IPS-20b (cell line): ENCODE measurements at regions not wholly inside any gene's neighbourhood (a gene's known extent, or its start where the extent isn't known, plus 50 kb on each side); places are given as distances from the start of the nearest gene placed in this dataset.
"Not testable (repeated sequence)": the region's sequence is repeated elsewhere in the genome, so short reads cannot be mapped to it uniquely, and the experiment has no call there.

Experiments used
- H3K27ac ChIP-seq: one replicate; pipeline ENCODE4 v1.5.1; 2013; ENCODE audit warnings: low read length
- H3K27me3 ChIP-seq: 2 replicates; pipeline ENCODE4 v1.6.1; 2013; ENCODE audit warnings: mild to moderate bottlenecking, low read length, inconsistent platforms; ENCODE audit not compliant: insufficient read depth
- H3K36me3 ChIP-seq: 2 replicates; pipeline ENCODE4 v1.6.1; 2013; ENCODE audit warnings: low read depth, mild to moderate bottlenecking, inconsistent platforms, low read length, moderate library complexity; ENCODE audit not compliant: insufficient read depth
- H3K4me1 ChIP-seq: 2 replicates; pipeline ENCODE4 v1.6.1; 2013; ENCODE audit warnings: mild to moderate bottlenecking, control low read depth, inconsistent platforms, low read length, moderate library complexity; ENCODE audit not compliant: insufficient read depth
- H3K4me3 ChIP-seq: 2 replicates; pipeline ENCODE4 v1.5.1; 2013; ENCODE audit warnings: mild to moderate bottlenecking, low read length, inconsistent platforms
- H3K9ac ChIP-seq: 2 replicates; pipeline ENCODE4 v1.6.1; 2013; ENCODE audit warnings: low read depth, mild to moderate bottlenecking, inconsistent platforms, low read length, moderate library complexity
- H3K9me3 ChIP-seq: 2 replicates; pipeline ENCODE4 v1.6.1; 2013; ENCODE audit warnings: mild to moderate bottlenecking, low read depth, low read length, inconsistent platforms; ENCODE audit not compliant: insufficient read depth

GRCh38 chr1:189623336-189623735, 854.3 kb downstream of the BRINP3 start:
- Histone ChIP-seq H3K9ac (no peak overlapping the region), H3K9me3 (no peaks in the 10 kb centered on the region), H3K4me1 (no peaks in the 10 kb centered on the region), H3K36me3 (no peaks in the 10 kb centered on the region), H3K4me3 (no peak overlapping the region), H3K27ac (no peak overlapping the region), H3K27me3 (no peaks in the 10 kb centered on the region)

DNA sequence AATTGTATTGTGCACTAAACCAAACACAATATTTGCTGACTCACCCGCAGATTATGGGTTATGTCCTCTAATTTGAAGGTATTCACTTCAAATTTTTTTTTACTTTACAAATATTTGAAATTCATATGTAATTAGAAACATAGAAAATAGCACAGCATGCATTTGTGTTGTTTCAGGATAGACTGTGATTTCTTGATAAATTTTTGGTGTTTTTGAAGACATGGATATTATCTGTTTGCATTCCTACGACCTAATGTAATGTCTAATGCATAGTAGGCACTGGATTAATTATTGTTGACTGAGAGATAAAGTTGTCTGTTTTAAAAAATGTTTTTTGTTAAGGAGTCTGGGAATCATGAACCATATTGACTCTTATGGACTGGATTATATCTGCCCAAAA, 850.2 kb downstream of the BRINP3 start:
- no peak overlapping the region for H3K9ac ChIP-seq
- H3K4me1 ChIP-seq = no peaks in the 10 kb centered on the region
- no peaks in the 10 kb centered on the region for H3K9me3 ChIP-seq
- no peaks in the 10 kb centered on the region for H3K27me3 ChIP-seq
- H3K27ac ChIP-seq = no peak overlapping the region
- H3K36me3 ChIP-seq = no peaks in the 10 kb centered on the region
- no peak overlapping the region for H3K4me3 ChIP-seq

- Histone ChIP-seq H3K27me3 (no peaks in the 10 kb centered on the region), H3K36me3 (no peaks in the 10 kb centered on the region), H3K9ac (no peak overlapping the region), H3K4me1 (no peaks in the 10 kb centered on the region), H3K4me3 (no peak overlapping the region), H3K9me3 (no peaks in the 10 kb centered on the region), H3K27ac (no peak overlapping the region)
Observed at GRCh38 chr1:189628857-189629256, 848.8 kb downstream of the BRINP3 start.

DNA sequence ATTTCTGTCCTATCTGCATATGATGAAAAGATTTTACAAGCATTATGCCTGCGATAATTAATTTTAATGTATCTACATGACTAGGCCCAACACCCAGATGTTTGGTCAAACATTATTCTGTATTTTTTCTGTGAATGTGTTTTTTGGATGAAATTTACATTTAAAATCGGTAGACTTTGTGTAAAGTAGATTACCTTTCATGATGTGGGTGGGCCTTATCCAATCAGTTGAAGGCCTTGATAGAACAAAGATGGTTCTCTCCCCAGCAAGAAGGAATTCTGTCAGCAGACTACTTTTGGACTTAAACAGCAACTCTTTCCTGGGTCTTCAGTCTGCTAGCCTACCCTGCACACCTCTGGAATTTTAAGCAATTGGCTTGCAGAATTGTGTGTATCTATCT, 844.0 kb downstream of the BRINP3 start:
- Histone ChIP-seq H3K9ac (no peak overlapping the region), H3K9me3 (no peaks in the 10 kb centered on the region), H3K4me1 (no peaks in the 10 kb centered on the region), H3K36me3 (no peaks in the 10 kb centered on the region), H3K27ac (no peak overlapping the region), H3K27me3 (no peaks in the 10 kb centered on the region), H3K4me3 (no peak overlapping the region)

- Histone ChIP-seq H3K4me3 (no peak overlapping the region), H3K27ac (no peak overlapping the region), H3K9me3 (no peaks in the 10 kb centered on the region)
Observed at GRCh38 chr1:189637041-189637440, 840.6 kb downstream of the BRINP3 start.

DNA sequence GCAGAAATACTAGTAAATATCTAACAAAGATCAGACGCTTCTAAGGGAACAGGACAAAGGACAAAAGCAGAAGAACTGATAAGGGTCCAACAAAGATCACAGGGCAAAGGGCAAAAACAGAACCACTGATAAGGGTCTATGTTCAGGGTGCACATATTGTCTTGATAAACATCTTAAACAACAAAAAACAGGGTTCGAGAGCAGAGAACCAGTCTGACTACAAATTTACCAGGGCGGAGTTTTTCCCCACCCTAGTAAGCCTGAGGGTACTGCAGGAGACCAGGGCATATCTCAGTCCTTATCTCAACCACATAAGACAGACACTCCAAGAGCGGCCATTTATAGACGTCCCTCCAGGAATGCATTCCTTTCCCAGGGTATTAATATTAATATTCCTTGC, 833.5 kb downstream of the BRINP3 start:
- not testable (repeated sequence) for H3K27me3 ChIP-seq, H3K4me3 ChIP-seq, H3K9ac ChIP-seq, H3K9me3 ChIP-seq, H3K4me1 ChIP-seq, H3K27ac ChIP-seq, H3K36me3 ChIP-seq

More at GRCh38 chr1:189637041-189637440, 840.6 kb downstream of the BRINP3 start:
- no peaks in the 10 kb centered on the region for H3K36me3 ChIP-seq
- H3K4me1 ChIP-seq = no peaks in the 10 kb centered on the region
- H3K9ac ChIP-seq = no peak overlapping the region
- no peaks in the 10 kb centered on the region for H3K27me3 ChIP-seq

DNA sequence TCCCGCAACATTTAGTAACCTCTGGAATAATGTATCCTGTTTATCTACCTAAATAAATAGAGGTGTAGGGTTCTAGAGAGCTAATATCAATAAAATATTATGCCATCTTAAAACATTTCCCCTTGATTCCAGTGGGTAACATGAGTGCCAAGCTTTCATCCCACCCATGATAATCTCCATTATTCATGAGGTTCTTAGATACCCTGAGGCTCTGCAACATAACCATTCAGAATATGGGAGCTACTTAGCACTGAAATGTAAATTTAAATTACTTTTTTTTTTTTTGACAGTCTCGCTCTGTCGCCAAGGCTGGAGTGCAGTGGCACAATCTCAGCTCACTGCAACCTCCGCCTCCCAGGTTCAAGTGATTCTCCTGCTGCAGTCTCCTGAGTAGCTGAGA, 832.7 kb downstream of the BRINP3 start:
- Histone ChIP-seq H3K4me1 (no peaks in the 10 kb centered on the region), H3K27me3 (no peaks in the 10 kb centered on the region), H3K4me3 (no peak overlapping the region), H3K9me3 (no peaks in the 10 kb centered on the region), H3K36me3 (no peaks in the 10 kb centered on the region), H3K27ac (no peak overlapping the region), H3K9ac (no peak overlapping the region)

- Histone ChIP-seq H3K9ac (no peak overlapping the region), H3K36me3 (no peaks in the 10 kb centered on the region)
Observed at GRCh38 chr1:189646066-189646465, 831.6 kb downstream of the BRINP3 start.

GRCh38 chr1:189654906-189655305, 822.8 kb downstream of the BRINP3 start:
- H3K4me3 ChIP-seq = no peak overlapping the region
- H3K27ac ChIP-seq = no peak overlapping the region
- H3K27me3 ChIP-seq = no peaks in the 10 kb centered on the region
- no peak overlapping the region for H3K9ac ChIP-seq
- H3K4me1 ChIP-seq = no peaks in the 10 kb centered on the region
- H3K9me3 ChIP-seq = no peaks in the 10 kb centered on the region
- no peaks in the 10 kb centered on the region for H3K36me3 ChIP-seq

More at GRCh38 chr1:189646066-189646465, 831.6 kb downstream of the BRINP3 start:
- Histone ChIP-seq H3K27ac (no peak overlapping the region), H3K9me3 (no peaks in the 10 kb centered on the region), H3K4me1 (no peaks in the 10 kb centered on the region), H3K27me3 (no peaks in the 10 kb centered on the region), H3K4me3 (no peak overlapping the region)

DNA sequence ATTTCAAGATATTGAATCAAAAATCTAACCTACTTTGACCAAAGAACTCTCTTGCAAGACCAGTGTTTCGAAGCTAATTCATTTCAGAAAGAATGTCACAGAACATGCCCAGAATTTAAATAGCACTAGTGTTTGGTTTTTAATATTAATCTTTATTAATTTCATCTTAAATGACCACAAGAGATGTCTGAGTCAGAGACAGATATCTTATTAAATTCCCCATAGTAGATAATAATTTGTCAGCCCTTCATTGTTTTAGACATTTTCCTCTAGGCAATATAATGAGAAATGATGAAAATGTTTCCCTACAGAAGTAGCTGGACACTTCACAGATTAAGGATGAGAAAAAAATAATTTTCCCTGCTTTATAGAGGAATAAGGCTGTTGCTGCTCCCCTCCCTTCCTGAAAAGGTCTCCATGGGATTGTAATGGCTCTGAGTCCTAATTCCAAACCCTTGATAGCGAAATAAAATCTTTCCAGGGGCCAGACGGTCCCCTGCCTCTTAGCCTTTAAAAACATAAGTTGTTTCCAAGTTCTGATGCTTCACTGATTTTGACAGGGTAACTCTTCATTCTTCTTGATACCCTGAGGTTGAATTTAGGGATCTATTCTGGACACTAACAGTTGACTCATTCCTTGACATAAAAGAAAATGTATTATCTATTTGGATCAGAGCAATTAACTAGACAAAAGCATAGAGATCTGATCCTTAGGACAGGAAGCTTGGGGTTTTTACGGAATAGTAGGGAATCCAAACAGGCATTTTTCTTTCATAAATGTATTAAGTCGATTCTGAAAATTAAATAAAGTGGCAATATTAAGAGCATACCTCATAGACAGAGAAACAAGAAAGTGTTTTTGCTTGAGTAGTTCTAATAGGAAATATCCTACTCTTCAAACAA, 820.8 kb downstream of the BRINP3 start:
- no peaks in the 10 kb centered on the region for H3K27me3 ChIP-seq
- no peak overlapping the region for H3K9ac ChIP-seq
- no peak overlapping the region for H3K27ac ChIP-seq
- no peak overlapping the region for H3K4me3 ChIP-seq
- H3K36me3 ChIP-seq = no peaks in the 10 kb centered on the region
- no peaks in the 10 kb centered on the region for H3K9me3 ChIP-seq
- no peaks in the 10 kb centered on the region for H3K4me1 ChIP-seq

- Histone ChIP-seq H3K36me3 (no peaks in the 10 kb centered on the region), H3K9me3 (no peaks in the 10 kb centered on the region), H3K27me3 (no peaks in the 10 kb centered on the region), H3K27ac (no peak overlapping the region), H3K9ac (no peak overlapping the region), H3K4me3 (no peak overlapping the region), H3K4me1 (no peaks in the 10 kb centered on the region)
Observed at GRCh38 chr1:189657715-189658114, 819.9 kb downstream of the BRINP3 start.

GRCh38 chr1:189658381-189658780, 819.3 kb downstream of the BRINP3 start:
- Histone ChIP-seq H3K27me3 (no peaks in the 10 kb centered on the region), H3K27ac (no peak overlapping the region), H3K4me1 (no peaks in the 10 kb centered on the region), H3K4me3 (no peak overlapping the region), H3K9ac (no peak overlapping the region), H3K36me3 (no peaks in the 10 kb centered on the region), H3K9me3 (no peaks in the 10 kb centered on the region)
